BE2C (cell line): ENCODE measurements at regions not wholly inside any gene's neighbourhood (a gene's known extent, or its start where the extent isn't known, plus 50 kb on each side); places are given as distances from the start of the nearest gene placed in this dataset.

Source experiments
- DNase-seq: peaks from one replicate; pipeline ENCODE4 v3.0.0-alpha.2; 2020
- H3K27me3 ChIP-seq: fragments of 250-450 bp; sonication (Bioruptor Pico); 2 replicates; pipeline ENCODE4 v1.5.1; 2020; ENCODE audit warnings: mild to moderate bottlenecking
- H3K36me3 ChIP-seq: fragments of 250-450 bp; sonication (Bioruptor Pico); 2 replicates; pipeline ENCODE4 v1.5.1; 2020; ENCODE audit warnings: mild to moderate bottlenecking
- H3K4me1 ChIP-seq: fragments of 250-450 bp; sonication (Bioruptor Pico); 2 replicates; pipeline ENCODE4 v1.5.1; 2020
- H3K4me3 ChIP-seq: 2 replicates; pipeline ENCODE4 v1.5.1; 2011; ENCODE audit warnings: low read depth, low read length
- H3K9me3 ChIP-seq: fragments of 250-450 bp; sonication (Bioruptor Pico); 2 replicates; pipeline ENCODE4 v1.5.1; 2020
- CTCF ChIP-seq: IDR thresholded peaks from 2 replicates; pipeline ENCODE4 v1.5.1; 2012; ENCODE audit warnings: mild to moderate bottlenecking, low read depth, low read length

- no peak for TF ChIP-seq CTCF
- Histone ChIP-seq H3K36me3 (no peaks in the 10 kb centered on the region), H3K9me3 (no peaks in the 10 kb centered on the region; the same call in 1 of the 2 replicates), H3K27me3 (no peaks in the 10 kb centered on the region), H3K4me3 (no peak overlapping the region), H3K4me1 (no peaks in the 10 kb centered on the region)
- DNase-seq, result no peak
These were observed 1111.2 kb upstream of the ADGRL3 start for GRCh38 chr4:60088807-60089486.

DNA sequence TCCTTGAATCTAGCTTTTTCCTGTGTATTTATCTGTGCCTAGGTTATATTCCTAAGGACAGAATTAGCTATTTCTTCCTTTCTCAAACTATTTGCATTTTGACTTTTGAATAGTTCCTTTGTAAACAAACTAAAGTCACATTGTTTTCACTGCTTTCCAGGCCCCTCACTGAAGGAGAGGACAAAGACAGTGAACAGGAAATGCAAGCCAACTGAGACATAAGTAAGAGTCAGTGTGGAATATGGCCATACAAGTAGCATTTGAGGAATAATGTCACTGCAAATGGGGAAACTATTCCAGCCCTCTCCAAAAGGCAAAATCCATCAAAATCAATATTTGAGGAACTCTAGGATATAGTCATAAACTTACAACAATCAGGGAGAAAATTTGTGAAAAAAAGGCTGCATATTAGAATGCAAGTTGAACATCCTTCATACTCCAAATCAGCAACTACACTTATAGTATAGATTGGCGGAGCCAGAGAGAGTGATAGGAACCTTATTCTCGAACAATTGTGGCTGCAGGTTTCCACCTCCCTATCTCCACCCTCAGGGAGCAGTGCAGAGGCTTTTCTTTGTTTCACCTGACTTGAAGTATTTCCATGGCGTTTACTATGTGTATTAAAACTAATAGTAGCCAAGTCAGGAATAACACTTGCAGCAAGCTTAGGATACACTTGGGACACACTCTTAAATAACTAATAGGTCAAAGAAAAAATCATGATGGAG, 1110.4 kb upstream of the ADGRL3 start:
- Histone ChIP-seq H3K9me3 (no peaks in the 10 kb centered on the region; the same call in 1 of the 2 replicates), H3K36me3 (no peaks in the 10 kb centered on the region), H3K4me1 (no peaks in the 10 kb centered on the region), H3K27me3 (no peaks in the 10 kb centered on the region), H3K4me3 (no peak overlapping the region)
- no peak for DNase-seq
- no peak for TF ChIP-seq CTCF

- H3K36me3 ChIP-seq, result no peaks in the 10 kb centered on the region
- no peaks in the 10 kb centered on the region for H3K27me3 ChIP-seq
- H3K4me1 ChIP-seq, result no peaks in the 10 kb centered on the region
- H3K4me3 ChIP-seq, result no peak overlapping the region
- TF ChIP-seq CTCF, result no peak
- H3K9me3 ChIP-seq, result no peaks in the 10 kb centered on the region
- no peak for DNase-seq
These were observed 1103.5 kb upstream of the ADGRL3 start for GRCh38 chr4:60096676-60097075.

GRCh38 chr4:60116592-60116991, 1083.5 kb upstream of the ADGRL3 start:
- Histone ChIP-seq H3K36me3 (no peaks in the 10 kb centered on the region), H3K9me3 (no peaks in the 10 kb centered on the region), H3K4me3 (no peak overlapping the region), H3K4me1 (no peaks in the 10 kb centered on the region), H3K27me3 (no peaks in the 10 kb centered on the region)
- DNase-seq, result no peak
- no peak for TF ChIP-seq CTCF

DNA sequence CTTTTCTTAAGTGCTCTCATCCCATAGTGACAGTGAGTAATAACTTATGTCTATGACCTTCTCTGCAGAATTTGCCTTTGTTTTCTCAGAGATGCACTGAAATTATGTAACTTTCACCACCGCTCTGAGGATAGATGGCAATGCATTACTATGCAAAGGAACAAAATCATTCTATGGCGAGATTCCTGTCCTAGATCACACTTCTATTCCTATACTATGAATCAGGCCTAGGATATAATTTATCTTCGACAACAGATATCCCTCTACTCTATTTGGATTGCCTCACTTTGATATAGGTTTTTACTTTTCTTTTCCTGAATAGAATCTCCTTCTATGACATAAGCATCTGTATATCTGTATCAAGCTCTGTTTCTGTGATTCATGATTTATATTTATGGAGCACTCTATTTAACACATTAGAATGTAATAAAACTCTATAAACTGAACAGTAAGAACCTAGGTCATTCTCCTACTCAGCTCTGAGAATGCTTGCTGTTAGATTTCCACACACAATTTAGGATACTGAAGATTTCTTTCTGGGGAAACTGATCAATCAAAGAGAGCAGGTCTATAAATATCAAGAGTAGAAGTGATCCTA, 1082.3 kb upstream of the ADGRL3 start:
- Histone ChIP-seq H3K4me1 (no peaks in the 10 kb centered on the region), H3K4me3 (no peak overlapping the region), H3K36me3 (no peaks in the 10 kb centered on the region), H3K27me3 (no peaks in the 10 kb centered on the region), H3K9me3 (no peaks in the 10 kb centered on the region)
- DNase-seq, result no peak
- TF ChIP-seq CTCF, result no peak

- DNase-seq, result no peak
- H3K9me3 ChIP-seq, result no peaks in the 10 kb centered on the region
- no peaks in the 10 kb centered on the region for H3K4me1 ChIP-seq
- H3K36me3 ChIP-seq, result no peaks in the 10 kb centered on the region
- no peak overlapping the region for H3K4me3 ChIP-seq
- H3K27me3 ChIP-seq, result no peaks in the 10 kb centered on the region
- TF ChIP-seq CTCF, result no peak
These were observed 1077.3 kb upstream of the ADGRL3 start for GRCh38 chr4:60122820-60123219.
